H1 (cell line): ENCODE measurements at regions not wholly inside any gene's neighbourhood (a gene's known extent, or its start where the extent isn't known, plus 50 kb on each side); places are given as distances from the start of the nearest gene placed in this dataset.

Experiments
- CEBPB ChIP-seq: IDR thresholded peaks from 2 replicates; pipeline ENCODE4 v1.6.1; 2012; ENCODE audit warnings: low read depth, low read length
- JUND ChIP-seq: IDR thresholded peaks from 2 replicates; pipeline ENCODE4 v1.6.1; 2011; ENCODE audit warnings: mild to moderate bottlenecking, improper control_type of control experiment, low read length
- NRF1 ChIP-seq: IDR thresholded peaks from 2 replicates; pipeline ENCODE4 v1.6.1; 2011; ENCODE audit warnings: mild to moderate bottlenecking, low read depth, low read length, improper control_type of control experiment
- TF ChIP-seq, protein P1 (sequence below), 3 experiments: IDR thresholded peaks; 1 replicate in 2 of 3; 2 replicates in 1 of 3; pipeline versions ENCODE4 v1.5.1 to v1.6.1; 2011; ENCODE audit warnings: low read length in 3 of 3, mild to moderate bottlenecking in 3 of 3, inconsistent platforms in 2 of 3, low read depth in 1 of 3, moderate library complexity in 1 of 3; ENCODE audit not compliant: insufficient read depth in 1 of 3; ENCODE audit errors: control extremely low read depth in 1 of 3
- TF ChIP-seq, protein P2 (sequence below): IDR thresholded peaks from 2 replicates; pipeline ENCODE4 v1.6.1; 2011; ENCODE audit warnings: low read depth, mild to moderate bottlenecking, low read length; ENCODE audit not compliant: insufficient read depth

DNA sequence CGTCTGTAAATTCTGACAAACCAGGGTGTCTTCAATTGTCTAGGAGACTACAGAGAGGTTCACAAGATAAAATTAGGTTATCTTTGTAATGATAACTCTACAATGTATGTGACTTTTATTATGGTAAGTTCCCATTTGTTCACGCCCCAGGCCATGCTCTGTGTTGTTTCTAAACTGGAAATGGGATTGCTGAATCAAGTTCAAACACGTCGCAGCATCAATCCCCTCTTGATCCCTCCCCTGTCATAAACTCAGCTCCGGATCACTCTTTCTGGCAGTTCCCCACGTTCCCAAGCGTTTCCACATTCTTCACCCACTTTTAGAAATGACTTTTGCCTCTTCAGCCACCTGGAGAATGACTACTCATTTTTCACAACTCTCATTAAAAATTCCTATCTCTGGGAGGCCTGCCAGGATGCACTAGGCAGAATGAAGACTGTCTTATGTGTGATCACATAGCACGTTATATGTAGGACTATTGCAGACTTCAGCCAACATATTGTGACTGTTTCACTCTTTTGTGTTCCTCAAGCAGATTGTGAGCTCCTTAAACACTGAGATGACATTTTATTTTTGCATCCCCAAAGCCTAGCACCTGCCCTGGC lies 1124.2 kb upstream of the WWC1 start (continued):
- TF ChIP-seq, protein P1, sequence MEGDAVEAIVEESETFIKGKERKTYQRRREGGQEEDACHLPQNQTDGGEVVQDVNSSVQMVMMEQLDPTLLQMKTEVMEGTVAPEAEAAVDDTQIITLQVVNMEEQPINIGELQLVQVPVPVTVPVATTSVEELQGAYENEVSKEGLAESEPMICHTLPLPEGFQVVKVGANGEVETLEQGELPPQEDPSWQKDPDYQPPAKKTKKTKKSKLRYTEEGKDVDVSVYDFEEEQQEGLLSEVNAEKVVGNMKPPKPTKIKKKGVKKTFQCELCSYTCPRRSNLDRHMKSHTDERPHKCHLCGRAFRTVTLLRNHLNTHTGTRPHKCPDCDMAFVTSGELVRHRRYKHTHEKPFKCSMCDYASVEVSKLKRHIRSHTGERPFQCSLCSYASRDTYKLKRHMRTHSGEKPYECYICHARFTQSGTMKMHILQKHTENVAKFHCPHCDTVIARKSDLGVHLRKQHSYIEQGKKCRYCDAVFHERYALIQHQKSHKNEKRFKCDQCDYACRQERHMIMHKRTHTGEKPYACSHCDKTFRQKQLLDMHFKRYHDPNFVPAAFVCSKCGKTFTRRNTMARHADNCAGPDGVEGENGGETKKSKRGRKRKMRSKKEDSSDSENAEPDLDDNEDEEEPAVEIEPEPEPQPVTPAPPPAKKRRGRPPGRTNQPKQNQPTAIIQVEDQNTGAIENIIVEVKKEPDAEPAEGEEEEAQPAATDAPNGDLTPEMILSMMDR (IDR thresholded peaks at IDR 0.05; ENCODE audit: control extremely low read depth in 1 of 3, insufficient read depth in 1 of 3, low read depth in 1 of 3, low read length in 3 of 3), result no peak
- no peak for TF ChIP-seq NRF1
- TF ChIP-seq, protein P2, sequence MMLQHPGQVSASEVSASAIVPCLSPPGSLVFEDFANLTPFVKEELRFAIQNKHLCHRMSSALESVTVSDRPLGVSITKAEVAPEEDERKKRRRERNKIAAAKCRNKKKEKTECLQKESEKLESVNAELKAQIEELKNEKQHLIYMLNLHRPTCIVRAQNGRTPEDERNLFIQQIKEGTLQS, result no peak
- TF ChIP-seq JUND, result no peak
- TF ChIP-seq CEBPB, result no peak
